Endothelial cell of umbilical vein (primary cell): ENCODE measurements at regions not wholly inside any gene's neighbourhood (a gene's known extent, or its start where the extent isn't known, plus 50 kb on each side); places are given as distances from the start of the nearest gene placed in this dataset.

Experiments used
- BruUV-seq: library from RNA; stranded (reverse); fragments of 400-500 nt; replicated peaks from 2 replicates; lab custom pipeline; 2021; lab: Mats Ljungman, UMichigan
- CTCF ChIA-PET: fragments of 300-600, 350-600 bp; sonication (Branson Sonifier 250); formaldehyde crosslinking; loops from one replicate; lab custom pipeline; 2021; ENCODE audit warnings: antibody characterized with exemption, inconsistent platforms; lab: Charles Lee
- POLR2A ChIA-PET: fragments of 300-600, 350-600 bp; sonication (Branson Sonifier 250); formaldehyde crosslinking; loops from one replicate; lab custom pipeline; 2021; ENCODE audit warnings: antibody characterized with exemption, inconsistent platforms; lab: Charles Lee
- DNase-seq: peaks from one replicate; pipeline ENCODE4 v3.0.0-alpha.2; 2011; ENCODE audit warnings: low read depth, low spot score
- FAIRE-seq: peaks from 2 replicates; lab custom pipeline; 2011; peaks lifted over from hg19 to GRCh38; lab: Jason Lieb, UNC
- H2AFZ ChIP-seq: 2 replicates; pipeline ENCODE4 v1.6.0; 2012; ENCODE audit warnings: low read depth, low read length, control low read depth, inconsistent platforms
- H3K27ac ChIP-seq: 2 replicates; pipeline ENCODE4 v1.5.1; 2011; ENCODE audit warnings: low read depth, mild to moderate bottlenecking, control low read depth, low read length, moderate library complexity; ENCODE audit not compliant: insufficient read depth
- H3K27me3 ChIP-seq, 2 experiments: 2 replicates each; pipeline versions ENCODE4 v1.6.0 to v1.6.1; 2011; ENCODE audit warnings: low read length in 2 of 2, mixed read lengths in 1 of 2; ENCODE audit not compliant: control insufficient read depth in 2 of 2, insufficient read depth in 2 of 2
- H3K36me3 ChIP-seq, 2 experiments: 2 replicates in 1 of 2; 3 replicates in 1 of 2; pipeline ENCODE4 v1.5.1; 2011; ENCODE audit warnings: low read length in 2 of 2, mild to moderate bottlenecking in 1 of 2, moderate library complexity in 1 of 2; ENCODE audit not compliant: control insufficient read depth in 2 of 2, insufficient read depth in 2 of 2; ENCODE audit errors: extremely low read depth in 1 of 2
- H3K4me1 ChIP-seq: 3 replicates; pipeline ENCODE4 v1.5.1; 2011; ENCODE audit warnings: mild to moderate bottlenecking, low read length; ENCODE audit not compliant: control insufficient read depth, insufficient read depth; ENCODE audit errors: extremely low read depth
- H3K4me2 ChIP-seq: 2 replicates; pipeline ENCODE4 v1.6.1; 2011; ENCODE audit warnings: low read length, control low read depth, mixed read lengths; ENCODE audit not compliant: insufficient read depth
- H3K4me3 ChIP-seq, 3 experiments: fragments of 200-600 bp in 1 of 3; sonication (generic), shearing (Covaris generic) in 1 of 3; replicated peaks in 1 of 3; 2 replicates each; pipeline ENCODE4 v1.5.1; 2011 to 2016; ENCODE audit warnings: control low read depth in 3 of 3, low read length in 3 of 3, mild to moderate bottlenecking in 2 of 3, inconsistent platforms in 1 of 3, low read depth in 1 of 3, moderate library complexity in 1 of 3; ENCODE audit not compliant: insufficient read depth in 1 of 3
- H3K79me2 ChIP-seq: 2 replicates; pipeline ENCODE4 v1.6.0; 2012; ENCODE audit warnings: low read length, inconsistent platforms; ENCODE audit not compliant: control insufficient read depth, insufficient read depth
- H3K9ac ChIP-seq: replicated peaks from 2 replicates; pipeline ENCODE3; 2011; ENCODE audit warnings: low read length, control low read depth; ENCODE audit not compliant: insufficient read depth; ENCODE audit errors: extremely low read depth
- H3K9me1 ChIP-seq: replicated peaks from 3 replicates; pipeline ENCODE4 v1.6.0; 2011; ENCODE audit warnings: mild to moderate bottlenecking, low read length; ENCODE audit not compliant: control insufficient read depth, insufficient read depth; ENCODE audit errors: extremely low read depth
- H3K9me3 ChIP-seq: replicated peaks from 2 replicates; pipeline ENCODE4 v1.5.1; 2012; ENCODE audit warnings: low read length, inconsistent platforms; ENCODE audit not compliant: control insufficient read depth, insufficient read depth
- H4K20me1 ChIP-seq: replicated peaks from 2 replicates; pipeline ENCODE3; 2011; ENCODE audit warnings: mild to moderate bottlenecking, low read length; ENCODE audit not compliant: control insufficient read depth, insufficient read depth; ENCODE audit errors: extremely low read depth
- CTCF ChIP-seq, 2 donors: IDR thresholded peaks; 1 replicate in 1 of 2; 2 replicates in 1 of 2; pipeline ENCODE4 v1.5.1; 2011; ENCODE audit warnings: low read length in 2 of 2, mild to moderate bottlenecking in 2 of 2, moderate library complexity in 2 of 2, control low read depth in 1 of 2, inconsistent platforms in 1 of 2, low read depth in 1 of 2; ENCODE audit not compliant: insufficient read depth in 1 of 2; ENCODE audit errors: extremely low read depth in 1 of 2
- EZH2 ChIP-seq: IDR thresholded peaks from 2 replicates; pipeline ENCODE4 v1.6.1; 2012; ENCODE audit warnings: borderline replicate concordance, low read depth, mild to moderate bottlenecking, moderate library complexity, low read length, inconsistent platforms; ENCODE audit not compliant: severe bottlenecking
- FOS ChIP-seq: IDR thresholded peaks from 2 replicates; pipeline ENCODE4 v1.6.1; 2011; ENCODE audit warnings: mild to moderate bottlenecking, low read length, moderate library complexity, borderline replicate concordance; ENCODE audit not compliant: insufficient read depth
- GATA2 ChIP-seq: IDR thresholded peaks from 2 replicates; pipeline ENCODE4 v1.7.0; 2011; ENCODE audit warnings: low read depth, mild to moderate bottlenecking, moderate library complexity, mixed read lengths, low read length; ENCODE audit not compliant: insufficient read length, insufficient read depth
- JUN ChIP-seq: IDR thresholded peaks from 2 replicates; pipeline ENCODE4 v1.6.1; 2011; ENCODE audit warnings: borderline replicate concordance, low read depth; ENCODE audit not compliant: insufficient read length, insufficient read depth
- MYC ChIP-seq: IDR thresholded peaks from one replicate; pipeline ENCODE4 v1.6.1; 2011; ENCODE audit warnings: mild to moderate bottlenecking, low read depth, low read length
- POLR2AphosphoS5 ChIP-seq: IDR thresholded peaks from 2 replicates; pipeline ENCODE4 v1.6.1; 2012; ENCODE audit warnings: low read depth, mild to moderate bottlenecking, control low read depth, low read length, moderate library complexity; ENCODE audit not compliant: insufficient read depth
- dilution Hi-C: fragments of 300-500 bp; cut with MboI; formaldehyde crosslinking; loops from one replicate; pipeline ENCODE4 v1.15.0; 2019; ENCODE audit warnings: low sequenced_read_pairs; ENCODE audit not compliant: extremely low pct_ligation_motif_present
- intact Hi-C: fragments of 100-400 bp; cut with micrococcal nuclease; formaldehyde crosslinking; loops from one replicate; pipeline ENCODE4 v1.10.0; 2022

GRCh38 chr13:109649713-109650112, 136.7 kb downstream of the IRS2 start:
- dilution Hi-C loops, result no loop called here
- no peaks in the 10 kb centered on the region for H3K36me3 ChIP-seq
- no TSS peak for BruUV-seq
- DNase-seq, result no peak
- H3K4me3 ChIP-seq, result no peak overlapping the region
- H3K4me1 ChIP-seq, result peaks cover 5% of the 10 kb centered on the region
- H4K20me1 ChIP-seq, result no peaks in the 10 kb centered on the region
- ChIA-PET POLR2A (no interaction called here), CTCF (no interaction called here)
- no peak for FAIRE-seq
- H3K9me1 ChIP-seq, result no peaks in the 10 kb centered on the region
- H3K27me3 ChIP-seq, result peaks cover 0 to 37% of the 10 kb centered on the region in 2 experiments
- no peaks in the 10 kb centered on the region for H3K79me2 ChIP-seq
- H3K27ac ChIP-seq, result no peak overlapping the region
- intact Hi-C loops, result no loop called here
- no peak overlapping the region for H3K9ac ChIP-seq
- H3K9me3 ChIP-seq, result no peaks in the 10 kb centered on the region
- TF ChIP-seq MYC (no peak), POLR2AphosphoS5 (no peak), EZH2 (no peak), FOS (no peak), JUN (no peak), GATA2 (no peak), CTCF (IDR thresholded peaks at IDR 0.05; ENCODE audit: extremely low read depth in 1 of 2, insufficient read depth in 1 of 2, low read depth in 1 of 2, low read length in 2 of 2) (no peak)
- H2AFZ ChIP-seq, result no peak overlapping the region
- H3K4me2 ChIP-seq, result no peak overlapping the region
